ENCODE measurements at regions not wholly inside any gene's neighbourhood (a gene's known extent, or its start where the extent isn't known, plus 50 kb on each side); places are given as distances from the start of the nearest gene placed in this dataset.
"Not testable (repeated sequence)": the region's sequence is repeated elsewhere in the genome, so short reads cannot be mapped to it uniquely, and the experiment has no call there.

DNA sequence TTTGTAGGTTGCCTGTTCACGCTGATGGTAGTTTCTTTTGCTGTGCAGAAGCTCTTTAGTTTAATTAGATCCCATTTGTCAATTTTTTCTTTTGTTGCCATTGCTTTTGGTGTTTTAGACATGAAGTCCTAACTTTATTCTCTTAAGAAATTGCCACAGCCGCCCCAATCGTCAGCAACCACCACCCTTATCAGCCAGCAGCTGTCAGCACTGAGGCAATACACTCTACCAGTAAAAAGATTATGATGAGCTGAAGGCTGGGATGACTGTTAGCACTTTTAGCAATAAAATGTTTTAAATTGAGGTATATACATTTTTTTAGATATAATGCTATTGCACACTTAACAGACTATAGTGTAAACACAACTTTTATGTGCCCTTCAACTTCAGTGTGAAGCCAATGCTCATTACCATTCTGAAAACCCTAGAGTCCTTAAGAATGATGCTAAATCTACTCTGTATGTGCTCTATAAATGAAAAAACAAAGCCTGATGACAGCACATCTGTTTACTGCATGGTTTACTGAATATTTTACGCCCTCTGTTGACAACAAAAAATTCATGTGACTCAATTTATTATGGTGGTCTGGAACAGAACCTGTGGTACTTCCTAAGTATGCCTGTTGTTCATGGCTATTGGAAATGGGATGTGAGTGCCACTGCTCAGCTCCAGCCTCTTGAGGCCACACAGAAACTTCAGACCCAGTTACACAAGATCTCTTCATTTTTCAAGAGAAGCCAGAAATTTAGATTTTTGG lies 197.4 kb downstream of the DUSP6 start:
- Histone ChIP-seq H3K27ac (ENCODE audit: low read depth, low read length) (no peak overlapping the region), H3K9me3 (ENCODE audit: control insufficient read depth in 1 of 2, low read length in 2 of 2) (no peaks in the 10 kb centered on the region), H3K4me3 (ENCODE audit: low read length in 2 of 2) (no peak overlapping the region), H3K27me3 (ENCODE audit: insufficient read depth, low read length) (no peaks in the 10 kb centered on the region), H3K36me3 (ENCODE audit: insufficient read depth, low read length) (no peaks in the 10 kb centered on the region), H3K4me1 (ENCODE audit: insufficient read depth, low read length) (no peaks in the 10 kb centered on the region)
- Mint-ChIP-seq H3K36me3 (no peaks in the 10 kb centered on the region), H3K4me3 (no peak overlapping the region), H3K4me1 (peaks cover 0 to 3% (median 0%) of the 10 kb centered on the region in 4 donors), H3K9me3 (peaks cover 0 to 11% (median 4%) of the 10 kb centered on the region in 8 donors), H3K27me3 (peaks cover 0 to 2% of the 10 kb centered on the region in 2 donors), H3K27ac (no peak overlapping the region)
- no peak for DNase-seq
- intact Hi-C loops (cut with micrococcal nuclease) = no loop called here
- ChIA-PET CTCF (ENCODE audit: partially characterized antibody) (no interaction called here), POLR2A (ENCODE audit: partially characterized antibody) (no interaction called here)

DNA sequence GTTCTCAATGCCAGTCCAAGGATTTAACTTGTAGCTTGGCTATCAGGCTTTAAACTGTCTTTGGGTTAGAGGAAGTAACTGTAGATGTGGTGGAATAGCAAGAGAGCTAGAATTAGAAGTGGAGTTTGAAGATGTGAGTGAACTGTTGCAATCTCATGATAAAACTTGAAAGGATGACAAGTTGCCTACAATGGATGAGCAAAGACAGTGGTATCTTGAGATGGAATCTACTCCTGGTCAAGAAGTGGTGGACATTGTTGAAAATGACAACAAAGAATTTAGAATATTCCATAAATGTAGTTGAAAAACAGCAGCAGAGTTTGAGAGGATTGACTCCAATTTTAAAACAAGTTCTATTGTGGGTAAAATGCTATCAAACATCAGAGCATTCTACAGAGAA lies 199.0 kb downstream of the DUSP6 start:
- Histone ChIP-seq H3K27me3 (ENCODE audit: insufficient read depth, low read length) (no peaks in the 10 kb centered on the region), H3K27ac (ENCODE audit: low read depth, low read length) (no peak overlapping the region), H3K9me3 (ENCODE audit: control insufficient read depth in 1 of 2, low read length in 2 of 2) (no peaks in the 10 kb centered on the region), H3K4me1 (ENCODE audit: insufficient read depth, low read length) (no peaks in the 10 kb centered on the region), H3K4me3 (ENCODE audit: low read length in 2 of 2) (no peak overlapping the region), H3K36me3 (ENCODE audit: insufficient read depth, low read length) (no peaks in the 10 kb centered on the region)
- peaks cover 0 to 2% of the 10 kb centered on the region in 2 donors for H3K27me3 Mint-ChIP-seq
- peaks cover 0 to 3% (median 0%) of the 10 kb centered on the region in 4 donors for H3K4me1 Mint-ChIP-seq
- no peak overlapping the region for H3K27ac Mint-ChIP-seq
- no peak overlapping the region for H3K4me3 Mint-ChIP-seq
- ChIA-PET POLR2A (ENCODE audit: partially characterized antibody) (no interaction called here), CTCF (ENCODE audit: partially characterized antibody) (interaction anchor here (0.7 kb wide), 1 partner anchor 1065 kb away, joined by 3 read pairs; no protein-coding TSS in a partner anchor)
- no peaks in the 10 kb centered on the region for H3K36me3 Mint-ChIP-seq
- DNase-seq = no peak
- H3K9me3 Mint-ChIP-seq = peaks cover 0 to 11% (median 4%) of the 10 kb centered on the region in 8 donors
- intact Hi-C loops (cut with micrococcal nuclease) = no loop called here

DNA sequence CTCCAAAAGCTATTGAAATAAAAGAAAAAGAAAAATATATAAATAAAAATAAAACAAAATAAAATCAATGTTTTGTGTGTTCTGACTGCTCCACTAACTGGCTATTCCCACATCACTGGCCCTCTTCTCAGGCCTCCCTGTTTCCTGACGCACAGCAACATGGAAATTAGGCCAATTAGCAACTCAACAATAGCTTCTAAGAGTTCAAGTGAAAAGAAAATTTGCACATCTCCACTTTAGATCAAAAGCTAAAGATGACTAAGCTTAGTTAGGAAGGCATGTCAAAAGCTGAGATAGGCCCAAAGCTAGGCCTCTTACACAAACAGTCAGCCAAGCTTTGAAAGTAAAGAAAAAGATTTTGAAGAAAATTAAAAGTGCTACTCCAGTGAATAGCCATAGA lies 200.8 kb downstream of the DUSP6 start:
- no peaks in the 10 kb centered on the region for H3K27me3 ChIP-seq (ENCODE audit: insufficient read depth, low read length)
- DNase-seq = no peak
- Mint-ChIP-seq H3K36me3 (no peaks in the 10 kb centered on the region), H3K27me3 (peaks cover 0 to 4% of the 10 kb centered on the region in 2 donors), H3K9me3 (peaks cover 2 to 11% (median 5%) of the 10 kb centered on the region in 8 donors), H3K4me3 (no peak overlapping the region), H3K27ac (no peak overlapping the region), H3K4me1 (no peaks in the 10 kb centered on the region)
- no peak overlapping the region for H3K4me3 ChIP-seq (ENCODE audit: low read length in 2 of 2)
- H3K4me1 ChIP-seq (ENCODE audit: insufficient read depth, low read length) = no peaks in the 10 kb centered on the region
- intact Hi-C loops (cut with micrococcal nuclease) = no loop called here
- H3K9me3 ChIP-seq (ENCODE audit: control insufficient read depth in 1 of 2, low read length in 2 of 2) = no peaks in the 10 kb centered on the region
- H3K36me3 ChIP-seq (ENCODE audit: insufficient read depth, low read length) = no peaks in the 10 kb centered on the region
- POLR2A ChIA-PET (ENCODE audit: partially characterized antibody) = no interaction called here
- CTCF ChIA-PET (ENCODE audit: partially characterized antibody) = interaction anchor here (1.1 kb wide), 1 partner anchor 288 kb away, joined by 3 read pairs; no protein-coding TSS in a partner anchor
- no peak overlapping the region for H3K27ac ChIP-seq (ENCODE audit: low read depth, low read length)

DNA sequence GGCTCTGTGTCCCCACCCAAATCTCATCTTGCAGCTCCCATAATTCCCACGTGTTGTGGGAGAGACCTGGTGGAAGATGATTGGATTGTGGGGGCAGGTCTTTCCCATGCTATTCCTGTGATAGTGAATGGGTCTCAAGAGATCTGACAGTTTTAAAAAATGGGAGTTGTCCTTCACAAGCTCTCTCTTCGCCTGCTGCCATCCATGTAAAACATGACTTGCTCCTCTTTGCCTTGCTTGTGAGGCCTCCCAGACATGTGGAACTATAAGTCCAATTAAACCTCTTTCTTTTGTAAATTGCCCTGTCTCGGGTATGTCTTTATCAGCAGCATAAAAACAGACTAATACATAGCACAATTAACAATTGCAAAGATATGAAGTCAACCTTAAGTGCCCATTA lies 201.5 kb downstream of the DUSP6 start:
- CTCF ChIA-PET (ENCODE audit: partially characterized antibody); H3K4me3 ChIP-seq (ENCODE audit: low read length in 2 of 2); POLR2A ChIA-PET (ENCODE audit: partially characterized antibody); H3K4me1 Mint-ChIP-seq; H3K36me3 ChIP-seq (ENCODE audit: insufficient read depth, low read length); H3K4me3 Mint-ChIP-seq; H3K27ac Mint-ChIP-seq; H3K4me1 ChIP-seq (ENCODE audit: insufficient read depth, low read length); H3K27ac ChIP-seq (ENCODE audit: low read depth, low read length); H3K27me3 ChIP-seq (ENCODE audit: insufficient read depth, low read length); H3K36me3 Mint-ChIP-seq; intact Hi-C loops (cut with micrococcal nuclease); H3K9me3 ChIP-seq (ENCODE audit: control insufficient read depth in 1 of 2, low read length in 2 of 2); H3K27me3 Mint-ChIP-seq; DNase-seq: not testable (repeated sequence)
- H3K9me3 Mint-ChIP-seq = peaks cover 2 to 11% (median 5%) of the 10 kb centered on the region in 8 donors

DNA sequence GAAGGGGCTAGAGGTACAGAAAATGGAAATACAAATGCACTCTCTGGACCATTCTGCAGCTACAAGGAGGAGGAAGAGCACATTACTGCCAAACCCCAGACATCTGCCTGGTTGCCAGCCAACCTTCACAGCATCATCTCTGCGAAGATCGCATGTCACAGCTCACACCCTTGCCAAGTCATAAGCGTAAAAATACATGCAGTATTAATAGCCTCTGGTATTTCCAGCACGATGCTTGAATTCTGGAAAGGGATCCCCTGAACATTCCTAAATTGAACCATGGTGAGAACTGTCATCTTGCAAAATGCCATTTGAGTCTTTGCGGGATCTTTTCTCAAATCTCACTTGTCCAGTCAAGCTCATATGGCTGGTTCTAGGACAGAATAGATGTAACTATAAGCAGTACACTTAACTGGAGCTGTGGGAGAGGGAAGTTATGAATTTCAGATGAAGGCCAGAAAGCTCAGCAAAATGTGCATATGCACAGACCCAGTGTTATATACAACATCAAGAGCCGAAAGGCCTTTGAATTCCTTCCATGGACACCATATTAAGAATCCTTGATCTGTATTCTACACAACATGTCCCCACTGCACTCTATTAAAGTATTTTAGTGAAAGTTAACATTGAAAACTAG lies 211.6 kb downstream of the DUSP6 start:
- CTCF ChIA-PET (ENCODE audit: partially characterized antibody) = interaction anchor here (1.6 kb wide), 1 partner anchor 21 kb away, joined by 3 read pairs; no protein-coding TSS in a partner anchor

DNA sequence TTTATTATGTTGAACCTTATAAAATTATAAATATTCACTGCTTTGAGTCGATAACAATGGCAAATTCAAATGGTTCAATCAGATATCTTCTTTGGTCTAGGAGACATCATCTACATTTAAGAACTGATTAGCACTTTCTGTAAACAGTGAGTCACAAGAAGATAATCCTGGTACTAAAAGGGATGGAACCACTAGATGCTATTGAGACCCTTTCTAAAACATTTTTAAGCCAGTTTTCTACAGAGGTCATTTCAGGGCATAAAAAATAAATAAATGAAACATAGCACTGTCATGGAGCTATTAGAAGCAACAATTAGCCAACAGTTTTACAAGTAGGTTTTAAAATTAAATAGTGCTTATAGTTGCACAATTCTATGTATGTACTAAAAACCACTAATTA lies 212.2 kb downstream of the DUSP6 start:
- DNase-seq = no peak
- Mint-ChIP-seq H3K4me3 (no peak overlapping the region), H3K4me1 (no peaks in the 10 kb centered on the region), H3K9me3 (no peaks in the 10 kb centered on the region), H3K36me3 (no peaks in the 10 kb centered on the region), H3K27me3 (no peaks in the 10 kb centered on the region), H3K27ac (no peak overlapping the region)
- ChIA-PET CTCF (ENCODE audit: partially characterized antibody) (interaction anchor here (1.6 kb wide), 1 partner anchor 22 kb away, joined by 3 read pairs; no protein-coding TSS in a partner anchor), POLR2A (ENCODE audit: partially characterized antibody) (interaction anchor here (0.6 kb wide), 1 partner anchor 656 kb away, joined by 3 read pairs; no protein-coding TSS in a partner anchor)
- intact Hi-C loops (cut with micrococcal nuclease) = no loop called here
- no peaks in the 10 kb centered on the region for H3K4me1 ChIP-seq (ENCODE audit: insufficient read depth, low read length)
- no peaks in the 10 kb centered on the region for H3K36me3 ChIP-seq (ENCODE audit: insufficient read depth, low read length)
- H3K9me3 ChIP-seq (ENCODE audit: control insufficient read depth in 1 of 2, low read length in 2 of 2) = no peaks in the 10 kb centered on the region
- no peak overlapping the region for H3K4me3 ChIP-seq (ENCODE audit: low read length in 2 of 2)
- no peak overlapping the region for H3K27ac ChIP-seq (ENCODE audit: low read depth, low read length)
- no peaks in the 10 kb centered on the region for H3K27me3 ChIP-seq (ENCODE audit: insufficient read depth, low read length)

More for the DNA sequence above, 211.6 kb downstream of the DUSP6 start:
- no peaks in the 10 kb centered on the region for H3K36me3 ChIP-seq (ENCODE audit: insufficient read depth, low read length)
- no peaks in the 10 kb centered on the region for H3K4me1 ChIP-seq (ENCODE audit: insufficient read depth, low read length)
- no peaks in the 10 kb centered on the region for H3K36me3 Mint-ChIP-seq
- no peak overlapping the region for H3K27ac ChIP-seq (ENCODE audit: low read depth, low read length)
- no peak overlapping the region for H3K4me3 Mint-ChIP-seq
- intact Hi-C loops (cut with micrococcal nuclease) = no loop called here
- no peaks in the 10 kb centered on the region for H3K4me1 Mint-ChIP-seq
- POLR2A ChIA-PET (ENCODE audit: partially characterized antibody) = interaction anchor here (0.6 kb wide), 1 partner anchor 656 kb away, joined by 3 read pairs; no protein-coding TSS in a partner anchor
- H3K9me3 ChIP-seq (ENCODE audit: control insufficient read depth in 1 of 2, low read length in 2 of 2) = no peaks in the 10 kb centered on the region
- H3K27me3 ChIP-seq (ENCODE audit: insufficient read depth, low read length) = no peaks in the 10 kb centered on the region
- H3K27me3 Mint-ChIP-seq = no peaks in the 10 kb centered on the region
- H3K9me3 Mint-ChIP-seq = no peaks in the 10 kb centered on the region
- no peak overlapping the region for H3K4me3 ChIP-seq (ENCODE audit: low read length in 2 of 2)
- DNase-seq = no peak
- H3K27ac Mint-ChIP-seq = no peak overlapping the region

DNA sequence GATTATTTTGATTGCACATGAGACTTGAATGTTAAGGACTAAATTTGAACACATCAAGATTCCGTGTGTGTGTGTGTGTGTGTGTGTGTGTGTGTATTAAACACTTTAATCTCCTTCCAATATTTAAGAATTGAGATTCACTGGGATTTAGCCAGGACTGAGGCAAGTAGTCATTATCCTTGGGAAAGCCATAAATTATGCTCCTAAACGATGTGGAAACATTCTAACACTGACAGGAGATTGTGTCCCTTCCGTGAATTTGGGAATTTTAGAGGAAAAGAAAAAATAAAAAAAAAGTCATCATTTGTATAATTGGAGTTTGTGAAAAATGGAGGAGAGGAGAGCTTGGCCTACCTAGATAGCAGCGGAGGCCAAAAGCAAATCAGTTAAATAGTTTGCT lies 212.9 kb downstream of the DUSP6 start:
- no peaks in the 10 kb centered on the region for H3K9me3 ChIP-seq (ENCODE audit: control insufficient read depth in 1 of 2, low read length in 2 of 2)
- no peak overlapping the region for H3K4me3 ChIP-seq (ENCODE audit: low read length in 2 of 2)
- no peak for DNase-seq
- Mint-ChIP-seq H3K36me3 (no peaks in the 10 kb centered on the region), H3K4me1 (no peaks in the 10 kb centered on the region), H3K27me3 (no peaks in the 10 kb centered on the region), H3K4me3 (no peak overlapping the region), H3K27ac (peak overlapping the region in 1 of 7 donors; percentile 32), H3K9me3 (no peaks in the 10 kb centered on the region)
- no peaks in the 10 kb centered on the region for H3K4me1 ChIP-seq (ENCODE audit: insufficient read depth, low read length)
- CTCF ChIA-PET (ENCODE audit: partially characterized antibody) = no interaction called here
- POLR2A ChIA-PET (ENCODE audit: partially characterized antibody) = no interaction called here
- no peak overlapping the region for H3K27ac ChIP-seq (ENCODE audit: low read depth, low read length)
- intact Hi-C loops (cut with micrococcal nuclease) = no loop called here
- H3K27me3 ChIP-seq (ENCODE audit: insufficient read depth, low read length) = no peaks in the 10 kb centered on the region
- no peaks in the 10 kb centered on the region for H3K36me3 ChIP-seq (ENCODE audit: insufficient read depth, low read length)

All from CD4-positive, alpha-beta memory T cell (primary cell).